ENCODE measurements at regions not wholly inside any gene's neighbourhood (a gene's known extent, or its start where the extent isn't known, plus 50 kb on each side); places are given as distances from the start of the nearest gene placed in this dataset.
"Not testable (repeated sequence)": the region's sequence is repeated elsewhere in the genome, so short reads cannot be mapped to it uniquely, and the experiment has no call there.

- DNase-seq (ENCODE audit: extremely low read depth in 1 of 11, low read depth in 9 of 11, low spot score in 4 of 11) = no peak
Observed at GRCh38 chr5:106097340-106097739, 1573.4 kb downstream of the EFNA5 start.

DNA sequence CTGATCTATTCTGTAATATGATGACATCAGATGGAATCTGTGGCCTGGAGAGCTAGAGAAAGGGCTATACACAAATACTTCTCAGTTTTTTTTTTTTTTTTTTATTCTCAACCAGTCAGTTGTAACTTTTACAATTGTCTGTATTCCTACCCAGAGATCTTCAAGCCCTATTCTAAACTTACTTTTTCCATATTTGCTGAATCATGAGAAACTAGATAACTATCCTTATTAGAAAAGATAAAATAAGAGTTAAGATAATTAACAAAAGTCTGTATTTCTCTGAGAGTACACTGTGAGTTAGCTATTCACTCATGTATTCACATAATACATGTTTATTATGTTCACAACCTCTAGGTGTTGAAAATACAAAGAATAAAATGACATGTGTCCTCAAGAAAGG lies 1575.9 kb downstream of the EFNA5 start:
- no peak for DNase-seq (ENCODE audit: extremely low read depth in 1 of 11, low read depth in 9 of 11, low spot score in 4 of 11)

- DNase-seq (ENCODE audit: extremely low read depth in 1 of 11, low read depth in 9 of 11, low spot score in 4 of 11) = peak; percentile 1 to 49 (median 21)
Observed at GRCh38 chr5:106094204-106094607, 1576.5 kb downstream of the EFNA5 start.

DNA sequence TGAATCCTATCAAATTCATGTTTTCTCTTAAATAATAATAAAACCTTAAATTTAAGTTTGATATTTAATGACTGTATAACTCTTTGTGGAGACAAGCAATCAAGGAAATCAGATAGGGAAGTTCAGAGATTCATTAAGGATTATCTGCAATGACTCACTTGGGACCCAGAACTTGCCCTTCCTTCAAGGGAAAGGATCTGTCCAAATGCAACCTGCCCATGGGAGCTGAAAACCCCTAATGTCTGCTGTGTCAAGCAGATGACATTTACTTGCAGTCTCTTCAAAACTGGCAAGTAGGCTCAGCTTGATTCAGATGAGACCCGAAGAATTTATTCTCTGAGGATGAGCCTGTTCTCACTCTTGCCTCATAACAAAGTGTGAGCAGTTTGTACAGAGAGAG lies 1577.6 kb downstream of the EFNA5 start:
- DNase-seq (ENCODE audit: extremely low read depth in 1 of 11, low read depth in 9 of 11, low spot score in 4 of 11) = no peak

- no peak for DNase-seq (ENCODE audit: extremely low read depth in 1 of 11, low read depth in 9 of 11, low spot score in 4 of 11)
Observed at GRCh38 chr5:106092455-106092854, 1578.3 kb downstream of the EFNA5 start.

DNA sequence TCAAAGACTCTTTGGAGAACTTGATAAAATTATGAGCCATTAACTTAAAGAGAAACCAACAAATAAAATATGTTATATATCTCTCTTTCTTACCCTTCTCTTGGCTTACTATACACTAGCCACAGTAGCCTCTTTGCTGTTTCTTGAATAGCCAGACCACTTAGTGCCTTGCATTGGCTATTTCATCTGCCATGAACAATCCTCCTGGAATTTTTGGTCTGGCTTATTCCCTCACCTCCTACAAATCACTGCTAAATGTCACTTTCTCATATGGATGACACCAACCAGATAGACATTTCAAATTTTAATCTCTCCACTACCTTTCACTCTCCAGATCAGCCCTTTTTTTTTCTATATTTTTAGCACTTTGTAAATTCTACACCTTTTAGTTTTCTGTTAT lies 1581.7 kb downstream of the EFNA5 start:
- no peak for DNase-seq (ENCODE audit: extremely low read depth in 1 of 11, low read depth in 9 of 11, low spot score in 4 of 11)

DNA sequence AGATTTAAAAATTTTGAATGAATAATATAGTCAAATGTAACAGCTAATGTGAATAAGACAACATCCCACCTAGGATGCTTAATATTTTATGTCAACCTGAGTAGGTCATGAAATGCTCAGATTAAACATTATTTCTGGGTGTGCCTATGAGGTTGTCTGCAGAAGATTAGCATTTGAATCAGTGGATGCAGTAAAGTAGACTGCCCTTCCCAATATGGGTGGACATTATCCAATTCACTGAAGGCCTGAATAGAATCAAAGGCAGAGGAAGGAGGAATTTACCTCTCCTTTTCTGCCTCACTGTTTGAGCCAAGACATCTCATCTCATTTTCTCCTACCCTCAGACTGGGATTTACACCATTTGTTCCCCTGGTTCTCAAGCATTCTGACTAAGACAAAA lies 1582.3 kb downstream of the EFNA5 start:
- no peak for DNase-seq (ENCODE audit: extremely low read depth in 1 of 11, low read depth in 9 of 11, low spot score in 4 of 11)

- no peak for DNase-seq (ENCODE audit: extremely low read depth in 1 of 11, low read depth in 9 of 11, low spot score in 4 of 11)
Observed at GRCh38 chr5:106086352-106086751, 1584.4 kb downstream of the EFNA5 start.

- no peak for DNase-seq (ENCODE audit: extremely low read depth in 1 of 11, low read depth in 9 of 11, low spot score in 4 of 11)
Observed at GRCh38 chr5:106085556-106085955, 1585.2 kb downstream of the EFNA5 start.

DNA sequence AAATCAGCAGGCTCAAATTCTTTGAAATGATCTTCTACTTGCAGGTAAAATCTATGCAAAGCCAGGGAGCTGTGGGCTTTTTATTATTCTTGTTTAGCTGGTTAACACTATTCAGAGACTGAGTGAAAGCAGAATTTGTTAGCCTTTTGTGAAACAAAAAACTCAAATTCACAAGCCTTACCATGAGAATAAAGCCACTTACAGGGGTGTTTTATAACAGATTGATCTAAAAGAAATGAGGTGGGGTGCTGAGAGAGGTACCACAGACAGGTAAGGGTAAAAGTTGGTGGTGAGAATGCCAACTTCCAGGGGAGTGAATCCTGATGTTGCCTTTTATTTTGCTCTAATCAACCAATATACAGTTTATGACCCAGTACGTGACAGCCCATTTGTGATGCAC lies 1585.6 kb downstream of the EFNA5 start:
- DNase-seq (ENCODE audit: extremely low read depth in 1 of 11, low read depth in 9 of 11, low spot score in 4 of 11) = no peak

DNA sequence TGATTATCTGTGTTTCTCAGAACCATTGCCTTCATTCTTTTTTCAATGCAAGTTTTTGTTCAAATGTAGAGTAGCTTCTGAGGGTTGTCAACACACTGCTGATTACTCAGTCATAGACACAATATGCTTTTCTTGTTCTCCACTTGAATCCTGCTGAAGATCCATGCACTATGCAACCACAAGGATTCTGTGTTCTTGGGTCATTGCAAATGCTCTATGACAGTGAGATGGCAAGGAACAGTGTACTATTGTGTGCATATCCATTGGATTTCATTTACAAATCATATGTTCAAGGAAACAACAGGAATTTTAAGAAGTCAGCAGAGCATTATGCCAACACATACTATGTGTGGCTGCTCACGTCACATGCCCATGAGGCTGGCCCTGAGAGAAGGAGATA lies 1590.2 kb downstream of the EFNA5 start:
- DNase-seq (ENCODE audit: extremely low read depth in 1 of 11, low read depth in 9 of 11, low spot score in 4 of 11) = no peak

DNA sequence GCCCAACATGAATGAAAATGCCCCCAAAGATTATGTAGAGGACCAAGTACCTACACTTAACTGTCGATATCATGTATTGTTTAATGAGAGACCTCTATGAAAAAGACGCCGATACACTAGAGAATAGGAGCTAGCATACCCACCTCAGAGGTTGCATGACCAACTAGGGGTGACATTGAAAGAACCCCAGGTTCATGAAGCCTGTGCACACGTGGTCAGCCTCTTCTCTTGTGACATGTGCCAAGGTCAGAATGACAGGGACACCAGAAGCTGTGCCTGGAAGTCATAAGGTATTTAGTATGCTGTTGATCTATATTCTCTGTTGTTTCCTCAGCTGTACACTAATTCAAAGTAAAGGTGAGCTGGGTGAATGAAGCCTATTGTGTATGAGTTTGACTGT lies 1594.1 kb downstream of the EFNA5 start:
- DNase-seq (ENCODE audit: extremely low read depth in 1 of 11, low read depth in 9 of 11, low spot score in 4 of 11) = no peak

GRCh38 chr5:106072208-106072607 lies 1598.5 kb downstream of the EFNA5 start:
- DNase-seq (ENCODE audit: extremely low read depth in 1 of 11, low read depth in 9 of 11, low spot score in 4 of 11) = no peak

GRCh38 chr5:106047341-106047740 lies 1623.4 kb downstream of the EFNA5 start:
- no peak for DNase-seq (ENCODE audit: extremely low read depth in 1 of 11, low read depth in 9 of 11, low spot score in 4 of 11)

GRCh38 chr5:106032069-106032468 lies 1638.7 kb downstream of the EFNA5 start:
- not testable (repeated sequence) for DNase-seq (ENCODE audit: extremely low read depth in 1 of 11, low read depth in 9 of 11, low spot score in 4 of 11)

- DNase-seq (ENCODE audit: extremely low read depth in 1 of 11, low read depth in 9 of 11, low spot score in 4 of 11) = no peak
Observed at GRCh38 chr5:106028314-106028713, 1642.4 kb downstream of the EFNA5 start.

- DNase-seq (ENCODE audit: extremely low read depth in 1 of 11, low read depth in 9 of 11, low spot score in 4 of 11) = no peak
Observed at GRCh38 chr5:106020894-106021293, 1649.8 kb downstream of the EFNA5 start.

GRCh38 chr5:106019261-106019660 lies 1651.5 kb downstream of the EFNA5 start:
- no peak for DNase-seq (ENCODE audit: extremely low read depth in 1 of 11, low read depth in 9 of 11, low spot score in 4 of 11)

GRCh38 chr5:106017243-106017857 lies 1653.4 kb downstream of the EFNA5 start:
- DNase-seq (ENCODE audit: extremely low read depth in 1 of 11, low read depth in 9 of 11, low spot score in 4 of 11) = no peak

DNA sequence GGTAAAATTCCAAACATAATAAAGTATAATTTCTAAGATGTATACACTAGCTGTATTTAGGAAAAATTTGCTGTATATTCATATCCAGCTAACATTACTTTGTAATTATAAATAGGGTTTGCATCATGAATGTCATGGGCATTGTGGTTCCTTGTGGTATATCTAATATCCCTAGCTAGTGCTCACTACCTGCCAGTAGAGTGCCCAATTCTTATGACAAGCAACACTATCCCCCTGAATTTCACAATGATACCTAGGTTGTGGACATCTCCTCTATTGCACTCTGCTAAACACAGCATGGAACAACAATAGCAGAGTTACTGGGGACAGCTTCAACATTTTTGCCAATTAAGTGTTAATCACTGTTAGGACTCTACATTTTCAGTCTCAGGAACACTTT lies 1656.5 kb downstream of the EFNA5 start:
- DNase-seq (ENCODE audit: extremely low read depth in 1 of 11, low read depth in 9 of 11, low spot score in 4 of 11) = no peak

- DNase-seq (ENCODE audit: extremely low read depth in 1 of 11, low read depth in 9 of 11, low spot score in 4 of 11) = no peak
Observed at GRCh38 chr5:106006242-106006641, 1664.5 kb downstream of the EFNA5 start.

- DNase-seq (ENCODE audit: extremely low read depth in 1 of 11, low read depth in 9 of 11, low spot score in 4 of 11) = not testable (repeated sequence)
Observed at GRCh38 chr5:105998991-105999390, 1671.7 kb downstream of the EFNA5 start.
